Neural progenitor cell (in vitro differentiated cells): ENCODE measurements at regions not wholly inside any gene's neighbourhood (a gene's known extent, or its start where the extent isn't known, plus 50 kb on each side); places are given as distances from the start of the nearest gene placed in this dataset.
"Not testable (repeated sequence)": the region's sequence is repeated elsewhere in the genome, so short reads cannot be mapped to it uniquely, and the experiment has no call there.

Experiments used
- DNase-seq: peaks from one replicate; pipeline ENCODE4 v3.0.0-alpha.2; 2016; ENCODE audit warnings: low spot score
- H2AFZ ChIP-seq: fragments of 200-600 bp; sonication (generic); replicated peaks from 2 replicates; pipeline ENCODE4 v1.6.1; 2016; ENCODE audit warnings: antibody characterized with exemption
- H3F3A ChIP-seq: fragments of 200-600 bp; sonication (generic); 2 replicates; pipeline ENCODE4 v1.6.1; 2016; ENCODE audit warnings: antibody characterized with exemption, low read depth
- H3K27ac ChIP-seq: fragments of 200-600 bp; sonication (generic); 2 replicates; pipeline ENCODE4 v1.5.1; 2016; ENCODE audit warnings: mild to moderate bottlenecking
- H3K27me3 ChIP-seq: fragments of 200-600 bp; sonication (generic); 2 replicates; pipeline ENCODE4 v1.6.1; 2016; ENCODE audit warnings: mild to moderate bottlenecking, moderate library complexity
- H3K36me3 ChIP-seq: fragments of 200-600 bp; sonication (generic); 2 replicates; pipeline ENCODE4 v1.5.1; 2016
- H3K4me1 ChIP-seq: fragments of 200-600 bp; sonication (generic); 2 replicates; pipeline ENCODE4 v1.6.1; 2016; ENCODE audit warnings: mixed run types
- H3K4me2 ChIP-seq: fragments of 200-600 bp; sonication (generic); 2 replicates; pipeline ENCODE4 v1.6.1; 2016
- H3K4me3 ChIP-seq: fragments of 200-600 bp; sonication (generic); 2 replicates; pipeline ENCODE4 v1.5.1; 2016
- H3K79me2 ChIP-seq: fragments of 200-600 bp; sonication (generic); 2 replicates; pipeline ENCODE4 v1.6.1; 2016; ENCODE audit warnings: low read depth
- H3K9ac ChIP-seq: fragments of 200-600 bp; sonication (generic); 2 replicates; pipeline ENCODE4 v1.6.1; 2016
- H3K9me3 ChIP-seq: fragments of 200-600 bp; sonication (generic); 2 replicates; pipeline ENCODE4 v1.5.1; 2016; ENCODE audit warnings: low read depth
- H4K20me1 ChIP-seq: fragments of 200-600 bp; sonication (generic); 2 replicates; pipeline ENCODE4 v1.6.1; 2016; ENCODE audit warnings: low read depth
- H3K27ac Mint-ChIP-seq: 3 replicates; pipeline ENCODE4 v1.8.0; 2021; ENCODE audit warnings: mixed read lengths
- H3K27me3 Mint-ChIP-seq: 2 replicates; pipeline ENCODE4 v1.8.0; 2022; ENCODE audit warnings: low read depth, mild to moderate bottlenecking, inconsistent platforms, moderate library complexity, mixed read lengths; ENCODE audit not compliant: insufficient read depth
- H3K36me3 Mint-ChIP-seq: 3 replicates; pipeline ENCODE4 v1.8.0; 2021; ENCODE audit warnings: mixed read lengths
- H3K4me1 Mint-ChIP-seq: 3 replicates; pipeline ENCODE4 v1.8.0; 2021; ENCODE audit warnings: mixed read lengths
- H3K4me3 Mint-ChIP-seq: 3 replicates; pipeline ENCODE4 v1.8.0; 2021; ENCODE audit warnings: mild to moderate bottlenecking, moderate library complexity, mixed read lengths
- H3K9me3 Mint-ChIP-seq: 3 replicates; pipeline ENCODE4 v1.8.0; 2020; ENCODE audit warnings: mixed read lengths
- EZH2 ChIP-seq: fragments of 200-600 bp; sonication (generic); IDR thresholded peaks from 2 replicates; pipeline ENCODE4 v1.6.1; 2017; ENCODE audit warnings: antibody characterized with exemption, mild to moderate bottlenecking, moderate library complexity
- EZH2phosphoT487 ChIP-seq: fragments of 200-600 bp; sonication (generic); IDR thresholded peaks from 2 replicates; pipeline ENCODE4 v1.6.1; 2017; ENCODE audit warnings: antibody characterized with exemption
- TF ChIP-seq, protein P1 (sequence below): fragments of 200-600 bp; sonication (generic); IDR thresholded peaks from 2 replicates; pipeline ENCODE4 v1.5.1; 2017; ENCODE audit warnings: antibody characterized with exemption, mild to moderate bottlenecking

DNA sequence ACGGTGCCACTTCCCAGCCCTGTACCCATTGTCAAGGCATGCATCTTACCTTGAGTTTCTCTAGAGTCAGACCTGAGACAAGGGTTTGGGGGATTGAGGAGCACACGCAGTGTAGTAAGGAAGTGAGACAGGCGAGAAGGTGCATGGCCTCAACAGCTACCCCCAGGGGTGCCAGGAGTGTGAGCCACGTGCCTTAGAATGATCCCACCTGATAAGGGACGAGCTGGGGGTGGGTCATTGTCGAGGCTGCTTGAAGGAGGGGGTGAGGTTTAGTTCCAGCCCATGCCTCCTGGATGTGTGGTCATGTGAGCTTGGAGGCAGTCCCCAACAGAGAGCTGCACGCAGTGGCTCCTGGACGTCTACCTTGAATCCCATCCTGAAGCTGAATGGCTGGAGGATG is 320.5 kb downstream of the VRK1 start:
- TF ChIP-seq EZH2: no peak
- no peak for TF ChIP-seq EZH2phosphoT487
- TF ChIP-seq, protein P1, sequence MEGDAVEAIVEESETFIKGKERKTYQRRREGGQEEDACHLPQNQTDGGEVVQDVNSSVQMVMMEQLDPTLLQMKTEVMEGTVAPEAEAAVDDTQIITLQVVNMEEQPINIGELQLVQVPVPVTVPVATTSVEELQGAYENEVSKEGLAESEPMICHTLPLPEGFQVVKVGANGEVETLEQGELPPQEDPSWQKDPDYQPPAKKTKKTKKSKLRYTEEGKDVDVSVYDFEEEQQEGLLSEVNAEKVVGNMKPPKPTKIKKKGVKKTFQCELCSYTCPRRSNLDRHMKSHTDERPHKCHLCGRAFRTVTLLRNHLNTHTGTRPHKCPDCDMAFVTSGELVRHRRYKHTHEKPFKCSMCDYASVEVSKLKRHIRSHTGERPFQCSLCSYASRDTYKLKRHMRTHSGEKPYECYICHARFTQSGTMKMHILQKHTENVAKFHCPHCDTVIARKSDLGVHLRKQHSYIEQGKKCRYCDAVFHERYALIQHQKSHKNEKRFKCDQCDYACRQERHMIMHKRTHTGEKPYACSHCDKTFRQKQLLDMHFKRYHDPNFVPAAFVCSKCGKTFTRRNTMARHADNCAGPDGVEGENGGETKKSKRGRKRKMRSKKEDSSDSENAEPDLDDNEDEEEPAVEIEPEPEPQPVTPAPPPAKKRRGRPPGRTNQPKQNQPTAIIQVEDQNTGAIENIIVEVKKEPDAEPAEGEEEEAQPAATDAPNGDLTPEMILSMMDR: no peak
- Mint-ChIP-seq H3K27me3 (peaks cover 8% of the 10 kb centered on the region), H3K4me3 (no peak overlapping the region)

DNA sequence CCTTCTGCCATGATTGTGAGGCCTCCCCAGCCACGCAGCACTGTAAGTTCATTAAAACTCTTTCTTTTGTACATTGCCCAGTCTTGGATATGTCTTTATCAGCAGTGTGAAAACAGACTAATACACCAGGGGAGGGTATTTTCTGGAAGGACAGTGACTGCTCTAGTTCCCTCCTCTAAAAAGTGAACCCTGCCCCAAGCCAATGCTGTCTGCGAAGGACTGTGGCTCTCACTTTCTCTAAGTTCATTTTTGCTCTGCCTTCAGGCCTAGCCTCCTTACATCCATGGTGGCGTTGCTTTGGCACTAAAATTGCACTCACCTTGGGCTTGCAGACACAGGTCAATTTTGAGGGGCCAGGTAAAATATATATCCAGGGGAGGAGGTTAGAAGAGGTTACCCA is 323.0 kb downstream of the VRK1 start:
- Histone ChIP-seq H3K9me3 (no peaks in the 10 kb centered on the region), H3K79me2 (no peaks in the 10 kb centered on the region), H3K4me2 (no peak overlapping the region), H3K27me3 (no peaks in the 10 kb centered on the region), H3K4me1 (no peaks in the 10 kb centered on the region), H3K36me3 (no peaks in the 10 kb centered on the region), H3F3A (no peaks in the 10 kb centered on the region), H4K20me1 (no peaks in the 10 kb centered on the region), H3K9ac (no peak overlapping the region), H3K4me3 (no peak overlapping the region), H3K27ac (no peak overlapping the region), H2AFZ (no peak overlapping the region)
- TF ChIP-seq, protein P1: no peak
- TF ChIP-seq EZH2 (no peak), EZH2phosphoT487 (no peak)
- H3K4me1 Mint-ChIP-seq: peaks cover 7% of the 10 kb centered on the region
- peaks cover 4% of the 10 kb centered on the region for H3K27me3 Mint-ChIP-seq
- DNase-seq: no peak
- H3K4me3 Mint-ChIP-seq: no peak overlapping the region
- H3K36me3 Mint-ChIP-seq: no peaks in the 10 kb centered on the region
- no peaks in the 10 kb centered on the region for H3K9me3 Mint-ChIP-seq
- no peak overlapping the region for H3K27ac Mint-ChIP-seq

More for the DNA sequence above, 320.5 kb downstream of the VRK1 start:
- Histone ChIP-seq H3K79me2 (no peaks in the 10 kb centered on the region), H3K9me3 (no peaks in the 10 kb centered on the region), H3K4me2 (no peak overlapping the region), H3K27ac (no peak overlapping the region), H3K9ac (no peak overlapping the region), H3K27me3 (no peaks in the 10 kb centered on the region), H3F3A (no peaks in the 10 kb centered on the region), H2AFZ (no peak overlapping the region), H3K4me3 (no peak overlapping the region), H3K4me1 (no peaks in the 10 kb centered on the region), H3K36me3 (no peaks in the 10 kb centered on the region), H4K20me1 (no peaks in the 10 kb centered on the region)
- Mint-ChIP-seq H3K27ac (no peak overlapping the region), H3K9me3 (no peaks in the 10 kb centered on the region), H3K4me1 (peaks cover 10% of the 10 kb centered on the region), H3K36me3 (no peaks in the 10 kb centered on the region)
- DNase-seq: no peak

DNA sequence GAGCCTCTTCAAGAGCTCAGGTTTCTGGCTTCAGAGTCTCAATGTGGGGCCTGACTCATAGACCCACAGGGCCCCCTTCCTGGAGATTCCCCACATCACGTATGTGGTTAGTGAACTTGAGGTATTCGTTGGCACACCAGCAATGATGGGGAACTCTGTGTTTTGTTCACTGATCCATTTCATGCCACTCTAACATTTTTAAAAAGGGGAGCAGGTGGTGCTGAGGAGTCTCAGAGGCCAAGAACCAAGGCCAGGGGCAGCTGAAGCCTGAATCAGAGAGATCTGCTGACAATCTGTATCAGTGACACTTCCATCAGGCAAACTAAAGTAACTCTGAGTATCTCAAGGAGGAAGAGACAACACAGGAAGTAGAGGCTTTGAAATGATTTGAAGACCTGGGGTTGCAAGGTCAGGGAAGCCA is 323.4 kb downstream of the VRK1 start:
- TF ChIP-seq, protein P1: no peak
- Mint-ChIP-seq H3K27me3 (peaks cover 4% of the 10 kb centered on the region), H3K4me1 (peaks cover 3% of the 10 kb centered on the region), H3K27ac (no peak overlapping the region), H3K36me3 (no peaks in the 10 kb centered on the region), H3K4me3 (no peak overlapping the region), H3K9me3 (no peaks in the 10 kb centered on the region)
- no peak overlapping the region for H3K4me2 ChIP-seq
- H3K9ac ChIP-seq: no peak overlapping the region
- no peaks in the 10 kb centered on the region for H3K79me2 ChIP-seq
- H2AFZ ChIP-seq: no peak overlapping the region
- DNase-seq: no peak
- no peaks in the 10 kb centered on the region for H4K20me1 ChIP-seq
- no peak overlapping the region for H3K4me3 ChIP-seq
- H3K36me3 ChIP-seq: no peaks in the 10 kb centered on the region
- H3K27ac ChIP-seq: no peak overlapping the region
- no peaks in the 10 kb centered on the region for H3F3A ChIP-seq
- H3K9me3 ChIP-seq: no peaks in the 10 kb centered on the region
- no peaks in the 10 kb centered on the region for H3K27me3 ChIP-seq
- H3K4me1 ChIP-seq: no peaks in the 10 kb centered on the region

DNA sequence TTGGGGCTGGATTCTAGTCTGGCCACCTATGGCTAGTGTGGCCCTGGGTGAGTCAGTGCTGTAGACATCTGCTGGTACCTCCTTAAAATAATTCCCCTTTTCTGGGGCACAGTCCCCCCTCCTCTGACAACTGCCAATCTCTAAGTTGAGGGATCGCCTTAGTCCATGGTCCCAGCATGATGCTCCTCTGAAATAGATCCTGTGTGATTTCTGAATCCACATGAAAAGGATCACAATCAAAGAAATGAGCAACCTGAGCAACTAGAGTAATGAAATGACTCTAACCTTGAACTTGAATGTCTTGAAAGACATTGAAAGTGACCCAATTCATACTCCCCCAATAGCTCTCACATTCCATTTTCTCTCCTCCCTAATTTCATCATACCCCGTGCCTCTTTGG is 332.5 kb downstream of the VRK1 start:
- no peaks in the 10 kb centered on the region for H3K27me3 Mint-ChIP-seq
- Histone ChIP-seq H3K4me2 (no peak overlapping the region), H4K20me1 (no peaks in the 10 kb centered on the region), H3K27me3 (no peaks in the 10 kb centered on the region), H3K4me3 (no peak overlapping the region), H3F3A (no peaks in the 10 kb centered on the region), H3K36me3 (no peaks in the 10 kb centered on the region), H2AFZ (no peak overlapping the region), H3K9ac (no peak overlapping the region), H3K4me1 (no peaks in the 10 kb centered on the region), H3K27ac (no peak overlapping the region), H3K79me2 (no peaks in the 10 kb centered on the region), H3K9me3 (no peaks in the 10 kb centered on the region)
- no peaks in the 10 kb centered on the region for H3K36me3 Mint-ChIP-seq
- H3K27ac Mint-ChIP-seq: no peak overlapping the region
- H3K9me3 Mint-ChIP-seq: peaks cover 2% of the 10 kb centered on the region
- no peak overlapping the region for H3K4me3 Mint-ChIP-seq
- peaks cover 10% of the 10 kb centered on the region for H3K4me1 Mint-ChIP-seq
- TF ChIP-seq, protein P1: no peak
- TF ChIP-seq EZH2: no peak
- no peak for DNase-seq

DNA sequence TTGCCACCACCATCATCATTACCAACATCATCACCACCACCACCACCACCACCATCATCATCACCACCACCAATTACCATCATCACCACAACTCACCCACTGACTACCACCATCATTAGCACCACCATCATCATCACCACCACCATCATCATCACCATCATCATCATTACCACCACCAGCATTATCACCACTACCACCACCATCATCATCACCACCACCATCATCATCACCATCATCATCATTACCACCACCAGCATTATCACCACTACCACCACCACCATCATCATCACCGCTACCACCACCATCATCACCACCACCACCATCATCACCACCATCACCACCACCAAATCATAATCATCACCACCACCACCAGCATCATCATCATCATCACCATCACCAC is 338.7 kb downstream of the VRK1 start:
- not testable (repeated sequence) for H3K27ac Mint-ChIP-seq, H3K36me3 Mint-ChIP-seq, H3F3A ChIP-seq, H3K4me3 Mint-ChIP-seq, H4K20me1 ChIP-seq, DNase-seq, H3K79me2 ChIP-seq, H3K4me1 ChIP-seq, H3K36me3 ChIP-seq, H3K9me3 ChIP-seq, H3K27me3 ChIP-seq, H3K9ac ChIP-seq, H3K27ac ChIP-seq, H3K4me2 ChIP-seq, H3K4me3 ChIP-seq, H3K9me3 Mint-ChIP-seq, H2AFZ ChIP-seq
- Mint-ChIP-seq H3K27me3 (peaks cover 11% of the 10 kb centered on the region), H3K4me1 (peaks cover 10% of the 10 kb centered on the region)
